ENCODE measurements at regions not wholly inside any gene's neighbourhood (a gene's known extent, or its start where the extent isn't known, plus 50 kb on each side); places are given as distances from the start of the nearest gene placed in this dataset.

- no peaks in the 10 kb centered on the region for H4K20me1 ChIP-seq (ENCODE audit: insufficient read depth)
- H3K4me2 ChIP-seq (ENCODE audit: low read length), result no peak overlapping the region
- H3F3A ChIP-seq (ENCODE audit: insufficient read depth, low read length, poor library complexity, severe bottlenecking), result no peaks in the 10 kb centered on the region
- no peak overlapping the region for H3K9ac ChIP-seq (ENCODE audit: low read length)
- TF ChIP-seq CTCF (IDR thresholded peaks at IDR 0.05; ENCODE audit: poor library complexity, severe bottlenecking) (no peak), SMC3 (conservative IDR thresholded peaks at IDR 0.05; ENCODE audit: poor library complexity) (no peak), EZH2 (IDR thresholded peaks at IDR 0.05; ENCODE audit: borderline replicate concordance, insufficient read depth, low read length, poor library complexity, severe bottlenecking) (no peak), EP300 (conservative IDR thresholded peaks at IDR 0.05; ENCODE audit: poor library complexity, severe bottlenecking) (no peak), RAD21 (conservative IDR thresholded peaks at IDR 0.05) (no peak), TAF1 (IDR thresholded peaks at IDR 0.05; ENCODE audit: low read depth) (no peak), MXI1 (conservative IDR thresholded peaks at IDR 0.05; ENCODE audit: poor library complexity, severe bottlenecking) (no peak), POLR2AphosphoS5 (IDR thresholded peaks at IDR 0.05) (no peak), REST (IDR thresholded peaks at IDR 0.05; ENCODE audit: borderline replicate concordance) (no peak)
- H3K9me3 ChIP-seq (ENCODE audit: low read length), result no peaks in the 10 kb centered on the region
- no peaks in the 10 kb centered on the region for H3K36me3 ChIP-seq (ENCODE audit: insufficient read depth, low read length)
- no peak overlapping the region for H2AFZ ChIP-seq (ENCODE audit: low read depth, low read length)
- no peaks in the 10 kb centered on the region for H3K9me2 ChIP-seq (ENCODE audit: insufficient read depth, low read length)
- H3K4me3 ChIP-seq (ENCODE audit: low read length), result no peak overlapping the region
- no peaks in the 10 kb centered on the region for H3K79me2 ChIP-seq (replicated peaks; ENCODE audit: insufficient read depth, low read length)
- no peaks in the 10 kb centered on the region for H3K27me3 ChIP-seq (ENCODE audit: insufficient read depth, low read depth, low read length)
- no peak overlapping the region for H3K27ac ChIP-seq (ENCODE audit: low read length)
Observed at GRCh38 chr1:30589083-30589482, 134.3 kb downstream of the MATN1 start.

GRCh38 chr1:30588311-30589073 lies 134.9 kb downstream of the MATN1 start:
- Histone ChIP-seq H3K36me3 (ENCODE audit: insufficient read depth, low read length) (no peaks in the 10 kb centered on the region), H3F3A (ENCODE audit: insufficient read depth, low read length, poor library complexity, severe bottlenecking) (no peaks in the 10 kb centered on the region), H3K4me3 (ENCODE audit: low read length) (no peak overlapping the region), H3K9me3 (ENCODE audit: low read length) (no peaks in the 10 kb centered on the region), H3K27me3 (ENCODE audit: insufficient read depth, low read depth, low read length) (no peaks in the 10 kb centered on the region), H3K9me2 (ENCODE audit: insufficient read depth, low read length) (no peaks in the 10 kb centered on the region), H3K27ac (ENCODE audit: low read length) (no peak overlapping the region), H3K9ac (ENCODE audit: low read length) (no peak overlapping the region), H2AFZ (ENCODE audit: low read depth, low read length) (no peak overlapping the region), H4K20me1 (ENCODE audit: insufficient read depth) (no peaks in the 10 kb centered on the region), H3K4me2 (ENCODE audit: low read length) (no peak overlapping the region), H3K79me2 (replicated peaks; ENCODE audit: insufficient read depth, low read length) (no peaks in the 10 kb centered on the region)
- no peak for TF ChIP-seq REST (IDR thresholded peaks at IDR 0.05; ENCODE audit: borderline replicate concordance)
- TF ChIP-seq POLR2AphosphoS5 (IDR thresholded peaks at IDR 0.05), result no peak
- TF ChIP-seq CTCF (IDR thresholded peaks at IDR 0.05; ENCODE audit: poor library complexity, severe bottlenecking), result no peak
- TF ChIP-seq EP300 (conservative IDR thresholded peaks at IDR 0.05; ENCODE audit: poor library complexity, severe bottlenecking), result no peak
- TF ChIP-seq SMC3 (conservative IDR thresholded peaks at IDR 0.05; ENCODE audit: poor library complexity), result no peak
- no peak for TF ChIP-seq TAF1 (IDR thresholded peaks at IDR 0.05; ENCODE audit: low read depth)
- TF ChIP-seq MXI1 (conservative IDR thresholded peaks at IDR 0.05; ENCODE audit: poor library complexity, severe bottlenecking), result no peak
- no peak for TF ChIP-seq RAD21 (conservative IDR thresholded peaks at IDR 0.05)

Measured in neural cell (in vitro differentiated cells).